HepG2 (cell line): ENCODE measurements at regions not wholly inside any gene's neighbourhood (a gene's known extent, or its start where the extent isn't known, plus 50 kb on each side); places are given as distances from the start of the nearest gene placed in this dataset.

Source experiments
- ATAC-seq: fragments of 200-7000 bp; cut with Tn5 transposase; 3 replicates; pipeline ENCODE4 v1.9.1; 2020; ENCODE audit warnings: mild to moderate bottlenecking, moderate library complexity
- BruUV-seq: library from RNA; stranded (reverse); fragments of 400-500 nt; replicated peaks from 2 replicates; lab custom pipeline; 2021; lab: Mats Ljungman, UMichigan
- CTCF ChIA-PET: fragments of 300-600 bp; formaldehyde crosslinking; extraction: SDS; loops from one replicate; lab custom pipeline; 2021; ENCODE audit warnings: low total read pairs, inconsistent platforms, low intra/inter-chr PET ratio; lab: Yijun Ruan, JAX
- POLR2A ChIA-PET: fragments of 350-600 bp; sonication (Branson Sonifier 250); formaldehyde crosslinking; loops from one replicate; lab custom pipeline; 2020; ENCODE audit warnings: antibody characterized with exemption, inconsistent platforms; lab: Yijun Ruan, JAX
- DNase-seq: peaks from one replicate; pipeline ENCODE4 v3.0.0-alpha.2; 2015; ENCODE audit warnings: low spot score
- FAIRE-seq: peaks from 3 replicates; lab custom pipeline; 2011; peaks lifted over from hg19 to GRCh38; lab: Jason Lieb, UNC
- H2AFZ ChIP-seq: one replicate; pipeline ENCODE4 v1.6.1; 2011; ENCODE audit warnings: low read length, inconsistent platforms
- H3K27ac ChIP-seq: fragments of 300-600 bp; 3 replicates; pipeline ENCODE4 v1.8.0; 2011; ENCODE audit warnings: mixed run types, mild to moderate bottlenecking, mixed read lengths, low read length, inconsistent platforms; ENCODE audit not compliant: insufficient read depth; ENCODE audit errors: extremely low read length
- H3K27me3 ChIP-seq, 2 experiments: fragments of 200-600 bp in 1 of 2; 2 replicates in 1 of 2; 3 replicates in 1 of 2; pipeline versions ENCODE4 v1.6.0 to v1.8.0; 2011; ENCODE audit warnings: low read length in 2 of 2, mild to moderate bottlenecking in 2 of 2, moderate library complexity in 2 of 2, inconsistent platforms in 1 of 2; ENCODE audit not compliant: insufficient read depth in 2 of 2, control insufficient read depth in 1 of 2
- H3K36me3 ChIP-seq, 2 experiments: fragments of 200-600 bp in 1 of 2; replicated peaks in 1 of 2; 2 replicates in 1 of 2; 3 replicates in 1 of 2; pipeline versions ENCODE4 v1.5.1 to v1.8.0; 2011; ENCODE audit warnings: low read length in 2 of 2, inconsistent platforms in 1 of 2; ENCODE audit not compliant: insufficient read depth in 2 of 2, control insufficient read depth in 1 of 2
- H3K4me1 ChIP-seq: 2 replicates; pipeline ENCODE4 v1.5.1; 2012; ENCODE audit warnings: low read length, inconsistent platforms; ENCODE audit not compliant: insufficient read depth
- H3K4me2 ChIP-seq: 2 replicates; pipeline ENCODE4 v1.6.0; 2011; ENCODE audit warnings: low read depth, low read length, inconsistent platforms
- H3K4me3 ChIP-seq, 3 experiments: fragments of 200-600 bp in 1 of 3; sonication (generic), shearing (Covaris generic) in 1 of 3; replicated peaks in 1 of 3; 2 replicates each; pipeline ENCODE4 v1.5.1; 2011 to 2016; ENCODE audit warnings: low read length in 3 of 3, inconsistent platforms in 2 of 3, low read depth in 2 of 3, mild to moderate bottlenecking in 2 of 3, control low read depth in 1 of 3, mixed read lengths in 1 of 3; ENCODE audit not compliant: insufficient read depth in 1 of 3
- H3K79me2 ChIP-seq: one replicate; pipeline ENCODE4 v1.6.1; 2011; ENCODE audit warnings: low read length, inconsistent platforms; ENCODE audit not compliant: insufficient read depth
- H3K9ac ChIP-seq: 2 replicates; pipeline ENCODE4 v1.6.0; 2011; ENCODE audit warnings: mild to moderate bottlenecking, low read depth, low read length, inconsistent platforms; ENCODE audit not compliant: insufficient read depth
- H3K9me3 ChIP-seq: 2 replicates; pipeline ENCODE4 v1.5.1; 2012; ENCODE audit warnings: mild to moderate bottlenecking, low read length
- H4K20me1 ChIP-seq: 2 replicates; pipeline ENCODE4 v1.6.0; 2011; ENCODE audit warnings: inconsistent platforms, mild to moderate bottlenecking, low read length, moderate library complexity; ENCODE audit not compliant: insufficient read depth
- HNRNPLL ChIP-seq: fragments of 200-400 bp; formaldehyde crosslinking; IDR thresholded peaks from 2 replicates; pipeline ENCODE4 v1.6.1; 2017; ENCODE audit warnings: mild to moderate bottlenecking, low read depth, low read length; ENCODE audit not compliant: poor library complexity, severe bottlenecking
- JDP2 ChIP-seq: sonication (generic); formaldehyde crosslinking; IDR thresholded peaks from 2 replicates; pipeline ENCODE4 v1.8.1; 2022; ENCODE audit warnings: missing genetic modification reagents, borderline replicate concordance
- KAT7 ChIP-seq: IDR thresholded peaks from 2 replicates; pipeline ENCODE4 v1.6.1; 2018; ENCODE audit warnings: borderline replicate concordance, missing compliant biosample characterization
- SNRNP70 ChIP-seq: fragments of 200-400 bp; formaldehyde crosslinking; IDR thresholded peaks from 2 replicates; pipeline ENCODE4 v1.6.1; 2017; ENCODE audit warnings: mild to moderate bottlenecking, low read depth, low read length, moderate library complexity
- SRSF9 ChIP-seq: fragments of 200-400 bp; formaldehyde crosslinking; IDR thresholded peaks from 2 replicates; pipeline ENCODE4 v1.6.1; 2018; ENCODE audit warnings: borderline replicate concordance, mild to moderate bottlenecking, low read depth, low read length; ENCODE audit not compliant: insufficient read depth, poor library complexity, severe bottlenecking
- ZNF20 ChIP-seq: sonication (generic); formaldehyde crosslinking; IDR thresholded peaks from 2 replicates; pipeline ENCODE4 v1.4.0; 2020; ENCODE audit warnings: mild to moderate bottlenecking, moderate library complexity, missing genetic modification reagents
- ZNF441 ChIP-seq: sonication (generic); formaldehyde crosslinking; IDR thresholded peaks from 2 replicates; pipeline ENCODE4 v1.7.0; 2021; ENCODE audit warnings: missing genetic modification reagents, borderline replicate concordance
- ZNF552 ChIP-seq: sonication (generic); formaldehyde crosslinking; IDR thresholded peaks from 2 replicates; pipeline ENCODE4 v1.9.0; 2022; ENCODE audit warnings: missing genetic modification reagents, mild to moderate bottlenecking, borderline replicate concordance
- ZNF703 ChIP-seq: sonication (generic); formaldehyde crosslinking; IDR thresholded peaks from 2 replicates; pipeline ENCODE4 v1.5.1; 2020; ENCODE audit warnings: missing genetic modification reagents, mild to moderate bottlenecking, moderate library complexity, borderline replicate concordance
- ZNF775 ChIP-seq: sonication (generic); formaldehyde crosslinking; IDR thresholded peaks from 2 replicates; pipeline ENCODE4 v1.4.0; 2020; ENCODE audit warnings: missing genetic modification reagents, mild to moderate bottlenecking, moderate library complexity, borderline replicate concordance
- WGBS: methylation state at CpG from one replicate; pipeline ENCODE4 v1.1.6; 2017; ENCODE audit warnings: low lambda C conversion rate; 5-methylcytosine and 5-hydroxymethylcytosine counted together
- in situ Hi-C: cut with HindIII; loops from 2 replicates; pipeline ENCODE4 v1.10.0; 2017; ENCODE audit warnings: low pct_unique_long_range_greater_than_20kb; ENCODE audit not compliant: extremely low pct_ligation_motif_present
- intact Hi-C: fragments of 100-400 bp; cut with micrococcal nuclease; formaldehyde crosslinking; loops from one replicate; pipeline ENCODE4 v1.10.0; 2022; ENCODE audit not compliant: unreplicated experiment
- TF ChIP-seq, protein P1 (sequence below): IDR thresholded peaks from 2 replicates; pipeline ENCODE4 v1.6.1; 2016; ENCODE audit warnings: mild to moderate bottlenecking, missing biosample characterization, missing genetic modification reagents
- TF ChIP-seq, protein P2 (sequence below): IDR thresholded peaks from 2 replicates; pipeline ENCODE4 v1.6.1; 2012; ENCODE audit warnings: low read length, improper control_type of control experiment
- TF ChIP-seq, protein P3 (sequence below): sonication (generic); formaldehyde crosslinking; IDR thresholded peaks from 2 replicates; pipeline ENCODE4 v1.4.0; 2020; ENCODE audit warnings: mild to moderate bottlenecking, missing genetic modification reagents

DNA sequence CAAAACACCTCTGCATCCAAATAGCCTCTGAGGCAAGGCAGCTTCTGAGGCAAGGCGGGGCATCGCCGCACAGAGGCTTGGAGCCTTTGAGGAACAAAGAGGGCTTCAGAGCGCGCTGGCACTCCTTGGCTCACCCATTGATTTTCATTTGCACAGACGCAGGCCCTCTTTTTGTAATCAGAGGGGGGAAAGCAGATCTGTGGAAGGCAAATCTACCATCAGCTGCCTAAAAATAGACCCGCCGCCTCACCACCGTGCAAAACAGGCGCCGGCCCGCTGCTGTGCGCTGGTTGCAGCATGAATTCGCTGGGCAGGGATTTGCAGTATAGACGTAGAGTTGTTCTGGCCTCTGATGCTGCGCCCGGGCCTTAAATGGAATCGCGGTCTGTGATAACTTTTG is 69.9 kb upstream of the STMND1 start (continued):
- no peak for TF ChIP-seq SRSF9
- TF ChIP-seq, protein P1, sequence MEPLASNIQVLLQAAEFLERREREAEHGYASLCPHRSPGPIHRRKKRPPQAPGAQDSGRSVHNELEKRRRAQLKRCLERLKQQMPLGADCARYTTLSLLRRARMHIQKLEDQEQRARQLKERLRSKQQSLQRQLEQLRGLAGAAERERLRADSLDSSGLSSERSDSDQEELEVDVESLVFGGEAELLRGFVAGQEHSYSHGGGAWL (CRISPR knock-in tag), result no peak

DNA sequence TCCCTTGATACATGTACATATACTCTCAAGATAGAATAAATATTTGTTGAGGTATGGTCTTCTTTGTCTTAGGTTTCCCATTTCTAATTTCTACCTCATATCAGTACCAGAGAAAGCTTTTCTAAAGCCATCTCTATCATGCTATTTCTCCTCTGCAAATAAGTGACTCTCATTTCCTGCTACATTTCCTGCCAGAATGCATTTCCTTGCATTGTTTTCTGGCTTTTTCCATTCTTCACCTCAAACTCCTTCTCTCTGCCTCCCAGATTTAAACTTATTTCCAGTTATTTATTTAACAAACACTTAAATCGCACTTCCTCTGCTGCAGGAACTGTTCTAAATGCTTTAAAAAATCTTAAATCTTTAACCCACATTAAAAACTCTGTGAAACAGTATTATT is 74.4 kb upstream of the STMND1 start:
- CTCF ChIA-PET, result no interaction called here
- Histone ChIP-seq H4K20me1 (no peaks in the 10 kb centered on the region), H3K27me3 (no peaks in the 10 kb centered on the region), H3K4me2 (no peak overlapping the region), H3K79me2 (no peaks in the 10 kb centered on the region), H3K4me3 (no peak overlapping the region), H3K9me3 (no peaks in the 10 kb centered on the region), H3K27ac (no peak overlapping the region), H3K9ac (no peak overlapping the region), H3K4me1 (no peaks in the 10 kb centered on the region), H2AFZ (no peak overlapping the region), H3K36me3 (no peaks in the 10 kb centered on the region)
- BruUV-seq, result no TSS peak
- WGBS, result 2% methylated on average over 1 of the region's 1 CpG
- TF ChIP-seq ZNF441 (CRISPR knock-in tag), result no peak
- TF ChIP-seq ZNF552, result no peak
- no peak for TF ChIP-seq ZNF703 (CRISPR knock-in tag)
- TF ChIP-seq JDP2 (CRISPR knock-in tag), result no peak
- TF ChIP-seq SNRNP70, result no peak
- TF ChIP-seq, protein P2, sequence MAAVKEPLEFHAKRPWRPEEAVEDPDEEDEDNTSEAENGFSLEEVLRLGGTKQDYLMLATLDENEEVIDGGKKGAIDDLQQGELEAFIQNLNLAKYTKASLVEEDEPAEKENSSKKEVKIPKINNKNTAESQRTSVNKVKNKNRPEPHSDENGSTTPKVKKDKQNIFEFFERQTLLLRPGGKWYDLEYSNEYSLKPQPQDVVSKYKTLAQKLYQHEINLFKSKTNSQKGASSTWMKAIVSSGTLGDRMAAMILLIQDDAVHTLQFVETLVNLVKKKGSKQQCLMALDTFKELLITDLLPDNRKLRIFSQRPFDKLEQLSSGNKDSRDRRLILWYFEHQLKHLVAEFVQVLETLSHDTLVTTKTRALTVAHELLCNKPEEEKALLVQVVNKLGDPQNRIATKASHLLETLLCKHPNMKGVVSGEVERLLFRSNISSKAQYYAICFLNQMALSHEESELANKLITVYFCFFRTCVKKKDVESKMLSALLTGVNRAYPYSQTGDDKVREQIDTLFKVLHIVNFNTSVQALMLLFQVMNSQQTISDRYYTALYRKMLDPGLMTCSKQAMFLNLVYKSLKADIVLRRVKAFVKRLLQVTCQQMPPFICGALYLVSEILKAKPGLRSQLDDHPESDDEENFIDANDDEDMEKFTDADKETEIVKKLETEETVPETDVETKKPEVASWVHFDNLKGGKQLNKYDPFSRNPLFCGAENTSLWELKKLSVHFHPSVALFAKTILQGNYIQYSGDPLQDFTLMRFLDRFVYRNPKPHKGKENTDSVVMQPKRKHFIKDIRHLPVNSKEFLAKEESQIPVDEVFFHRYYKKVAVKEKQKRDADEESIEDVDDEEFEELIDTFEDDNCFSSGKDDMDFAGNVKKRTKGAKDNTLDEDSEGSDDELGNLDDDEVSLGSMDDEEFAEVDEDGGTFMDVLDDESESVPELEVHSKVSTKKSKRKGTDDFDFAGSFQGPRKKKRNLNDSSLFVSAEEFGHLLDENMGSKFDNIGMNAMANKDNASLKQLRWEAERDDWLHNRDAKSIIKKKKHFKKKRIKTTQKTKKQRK, result no peak
- no peak for TF ChIP-seq HNRNPLL
- TF ChIP-seq, protein P3, sequence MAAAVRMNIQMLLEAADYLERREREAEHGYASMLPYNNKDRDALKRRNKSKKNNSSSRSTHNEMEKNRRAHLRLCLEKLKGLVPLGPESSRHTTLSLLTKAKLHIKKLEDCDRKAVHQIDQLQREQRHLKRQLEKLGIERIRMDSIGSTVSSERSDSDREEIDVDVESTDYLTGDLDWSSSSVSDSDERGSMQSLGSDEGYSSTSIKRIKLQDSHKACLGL (CRISPR knock-in tag), result no peak
- no peak for TF ChIP-seq ZNF20 (CRISPR knock-in tag)
- no peak for TF ChIP-seq KAT7 (CRISPR knock-in tag)
- TF ChIP-seq ZNF775 (CRISPR knock-in tag), result no peak
- intact Hi-C loops, result no loop called here
- in situ Hi-C loops, result no loop called here
- DNase-seq (no peak), ATAC-seq (no peak), FAIRE-seq (no peak)
- POLR2A ChIA-PET, result no interaction called here
